ENCODE measurements at regions not wholly inside any gene's neighbourhood (a gene's known extent, or its start where the extent isn't known, plus 50 kb on each side); places are given as distances from the start of the nearest gene placed in this dataset.

DNA sequence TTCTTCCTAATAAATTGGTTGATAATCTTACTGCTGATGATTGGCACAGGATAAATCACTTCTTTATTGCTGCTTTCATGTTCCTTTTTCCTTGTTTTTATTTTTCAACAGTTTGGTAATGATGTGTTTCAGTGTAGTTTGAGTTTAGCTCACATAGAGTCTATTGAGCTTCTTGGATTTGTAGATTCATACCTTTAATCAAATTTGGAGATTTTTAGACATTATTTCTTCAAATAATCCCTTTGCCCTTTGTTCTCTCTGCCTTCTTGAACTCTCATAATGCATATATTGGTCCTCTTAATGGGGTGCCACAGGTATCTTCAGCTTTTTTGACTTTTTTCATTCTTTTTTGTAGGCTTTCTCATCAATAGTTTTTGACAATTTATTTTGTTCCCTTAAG is 275.3 kb downstream of the TLE4 start:
- peaks cover 3 to 6% (median 6%) of the 10 kb centered on the region in 3 donors for H3K27me3 Mint-ChIP-seq
- no peak for DNase-seq
- H3K27ac Mint-ChIP-seq = no peak overlapping the region
- H3K4me1 Mint-ChIP-seq = no peaks in the 10 kb centered on the region
- ATAC-seq (ENCODE audit: low read depth in 2 of 2) = no peak
- peaks cover 4 to 26% (median 20%) of the 10 kb centered on the region in 7 donors for H3K9me3 Mint-ChIP-seq
- H3K4me3 Mint-ChIP-seq = no peak overlapping the region
- peaks cover 15% of the 10 kb centered on the region in 2 donors for H3K36me3 Mint-ChIP-seq

DNA sequence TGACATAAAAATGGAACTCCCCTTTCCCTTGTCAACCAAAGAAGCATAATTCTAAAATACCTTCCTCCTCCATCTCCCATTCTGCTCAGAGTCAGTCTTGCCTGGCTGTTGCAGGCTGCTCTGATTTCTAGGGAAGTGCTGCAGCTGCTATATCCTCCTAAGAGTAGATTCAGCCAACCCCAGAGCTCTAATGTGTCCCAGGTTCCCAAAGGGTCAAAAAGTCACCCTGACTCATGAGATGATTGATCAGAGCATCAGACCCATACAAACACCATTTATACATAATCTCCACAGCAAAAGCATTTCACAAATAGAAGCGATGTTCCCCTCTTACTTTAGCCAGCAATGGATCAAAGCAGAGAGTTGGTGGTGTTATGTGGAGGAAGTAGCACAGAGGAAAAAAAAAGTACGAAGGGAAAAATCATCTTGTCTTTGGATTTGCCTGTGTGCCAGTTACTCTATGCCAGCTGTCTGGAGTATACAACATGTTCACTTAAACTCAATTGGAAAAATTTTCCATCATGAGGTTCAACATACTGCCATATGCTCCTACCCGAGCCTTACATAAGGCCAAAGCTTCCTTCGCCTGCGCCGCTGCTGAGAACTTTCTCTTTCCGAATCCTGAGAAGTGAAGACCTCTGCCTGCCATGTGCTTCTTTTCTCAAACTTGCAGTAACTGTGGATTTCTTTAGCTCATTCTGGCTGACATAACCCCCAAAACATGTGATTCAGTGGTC is 258.0 kb downstream of the TLE4 start:
- H3K9me3 Mint-ChIP-seq = peaks cover 0 to 5% (median 0%) of the 10 kb centered on the region in 7 donors

DNA sequence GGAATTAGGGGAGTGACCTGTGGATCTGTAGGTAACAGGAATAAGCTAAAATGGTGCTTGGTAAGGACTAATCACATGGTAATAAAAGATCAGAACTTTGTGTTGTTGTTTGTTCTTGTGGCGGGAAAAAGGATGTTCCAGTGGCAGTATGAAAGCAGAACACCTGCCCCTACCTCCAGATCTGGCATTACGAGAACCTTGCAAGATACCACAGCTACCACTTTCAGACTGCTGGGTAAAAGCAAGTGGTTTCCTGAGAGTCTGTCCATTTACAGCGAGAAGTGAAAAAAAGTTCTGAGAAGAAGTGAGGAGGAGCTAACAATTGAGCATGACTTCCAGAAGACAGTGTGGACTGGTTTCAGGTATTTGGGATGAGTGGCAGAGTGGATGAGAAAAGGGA is 252.5 kb downstream of the TLE4 start:
- Mint-ChIP-seq H3K4me3 (no peak overlapping the region), H3K27ac (peak overlapping the region in 2 of 6 donors; percentile 19 to 26), H3K4me1 (peaks cover 20 to 36% (median 21%) of the 10 kb centered on the region in 3 donors), H3K27me3 (peaks cover 26 to 46% (median 43%) of the 10 kb centered on the region in 3 donors), H3K9me3 (peaks cover 0 to 10% (median 0%) of the 10 kb centered on the region in 7 donors), H3K36me3 (peaks cover 0 to 23% of the 10 kb centered on the region in 2 donors)
- ATAC-seq (ENCODE audit: low read depth in 2 of 2) = no peak
- no peak for DNase-seq

More for the DNA sequence above, 258.0 kb downstream of the TLE4 start:
- H3K4me3 Mint-ChIP-seq = no peak overlapping the region
- ATAC-seq (ENCODE audit: low read depth in 2 of 2) (no peak), DNase-seq (no peak)
- no peak overlapping the region for H3K27ac Mint-ChIP-seq
- peaks cover 2 to 7% (median 5%) of the 10 kb centered on the region in 3 donors for H3K4me1 Mint-ChIP-seq
- H3K27me3 Mint-ChIP-seq = peaks cover 1 to 10% (median 4%) of the 10 kb centered on the region in 3 donors
- H3K36me3 Mint-ChIP-seq = peaks cover 0 to 8% of the 10 kb centered on the region in 2 donors

DNA sequence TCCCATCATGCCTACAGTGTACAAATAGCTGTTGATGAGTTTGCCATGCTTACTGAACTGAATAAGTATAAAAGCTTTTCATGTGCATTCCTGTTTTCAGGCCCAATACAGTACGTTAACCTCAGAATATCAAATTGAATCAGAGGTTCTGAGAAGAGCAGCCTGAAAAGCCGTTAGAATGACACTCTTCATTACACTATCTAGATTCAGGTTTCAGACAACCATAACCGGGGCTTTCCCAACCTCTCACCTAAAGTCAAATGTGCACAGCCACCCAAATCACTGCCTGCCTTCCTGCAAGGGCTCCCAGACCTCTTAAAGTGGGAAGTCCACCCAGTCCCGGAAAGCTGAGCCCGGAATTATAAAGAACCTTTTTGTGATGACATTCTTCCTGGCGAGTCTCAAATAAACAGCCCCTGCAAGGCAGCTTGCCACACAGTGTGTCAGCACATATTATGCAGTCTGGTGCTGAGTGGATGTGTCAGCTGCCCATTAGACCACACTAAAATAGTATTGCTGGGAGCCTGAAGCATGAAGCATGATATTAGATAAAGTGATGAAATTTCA is 245.8 kb downstream of the TLE4 start:
- Mint-ChIP-seq H3K9me3 (peaks cover 0 to 2% (median 0%) of the 10 kb centered on the region in 7 donors), H3K36me3 (peaks cover 0 to 9% of the 10 kb centered on the region in 2 donors), H3K27me3 (peaks cover 14 to 26% (median 21%) of the 10 kb centered on the region in 3 donors), H3K4me1 (peaks cover 30 to 57% (median 47%) of the 10 kb centered on the region in 3 donors), H3K4me3 (peak overlapping the region in 2 of 8 donors; percentile 11 to 13), H3K27ac (no peak overlapping the region)
- DNase-seq (no peak), ATAC-seq (ENCODE audit: low read depth in 2 of 2) (peak; percentile 44 to 54)

DNA sequence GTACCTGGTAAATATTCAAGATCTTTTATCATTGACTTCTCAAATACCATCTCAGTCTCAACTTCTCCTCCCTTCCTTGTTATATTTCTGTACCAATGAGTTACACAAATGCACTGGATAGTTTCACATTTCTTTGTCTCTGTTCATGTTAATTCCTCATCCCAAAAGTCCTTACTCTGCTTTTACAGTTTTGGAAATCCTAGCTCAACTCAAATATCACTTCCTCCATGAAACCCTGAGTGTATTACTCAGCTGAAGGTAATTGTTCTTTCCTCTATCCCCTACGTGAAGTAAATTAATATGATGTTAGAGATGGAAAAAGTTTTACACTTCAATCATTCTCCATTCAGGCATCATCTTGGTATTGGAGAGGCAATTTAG is 241.5 kb downstream of the TLE4 start:
- H3K36me3 Mint-ChIP-seq = no peaks in the 10 kb centered on the region
- peaks cover 0 to 7% (median 0%) of the 10 kb centered on the region in 3 donors for H3K27me3 Mint-ChIP-seq
- H3K27ac Mint-ChIP-seq = peak overlapping the region in 4 of 6 donors; percentile 8 to 86 (median 36)
- H3K4me3 Mint-ChIP-seq = peak overlapping the region; percentile 55 to 82 (median 74)
- DNase-seq (no peak), ATAC-seq (ENCODE audit: low read depth in 2 of 2) (no peak)
- peaks cover 35 to 72% (median 46%) of the 10 kb centered on the region in 3 donors for H3K4me1 Mint-ChIP-seq
- no peaks in the 10 kb centered on the region for H3K9me3 Mint-ChIP-seq

DNA sequence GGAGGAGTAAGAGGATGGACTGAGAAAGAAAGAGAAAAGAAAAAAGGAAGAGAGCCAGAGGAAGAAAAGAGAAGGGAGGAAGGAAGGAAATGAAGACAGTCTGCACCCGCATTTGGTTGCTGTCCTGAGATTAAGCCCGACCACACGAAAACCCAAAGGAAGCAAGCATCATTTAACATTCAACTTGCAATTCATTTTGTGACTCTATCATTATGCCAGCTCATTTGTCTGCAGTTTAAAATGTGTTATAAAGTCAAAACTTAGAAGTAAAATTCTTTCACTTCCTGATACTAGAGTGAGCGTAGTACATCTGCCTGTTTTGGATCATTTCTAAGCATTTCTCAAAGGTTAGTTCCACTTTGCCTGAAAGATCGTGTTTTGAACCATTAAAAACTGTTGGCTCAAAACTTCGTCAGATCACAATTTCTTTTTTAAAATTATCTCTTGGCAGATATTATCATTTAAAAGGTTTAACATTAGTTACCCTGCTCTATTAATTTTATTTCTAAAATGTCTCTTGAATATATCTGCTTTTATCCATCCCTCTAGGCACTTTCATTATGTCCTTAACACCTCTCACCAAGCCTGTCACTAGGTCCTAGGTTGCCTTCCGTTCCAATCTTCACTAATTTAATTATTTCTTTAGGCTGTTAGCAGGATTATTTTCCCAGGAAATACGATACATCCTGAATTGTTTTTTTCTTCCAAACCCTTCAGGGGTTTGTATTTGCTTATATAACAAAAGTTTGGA is 240.9 kb downstream of the TLE4 start:
- peaks cover 32 to 67% (median 43%) of the 10 kb centered on the region in 3 donors for H3K4me1 Mint-ChIP-seq
- H3K9me3 Mint-ChIP-seq = no peaks in the 10 kb centered on the region
- no peaks in the 10 kb centered on the region for H3K36me3 Mint-ChIP-seq
- H3K27me3 Mint-ChIP-seq = peaks cover 0 to 4% (median 0%) of the 10 kb centered on the region in 3 donors
- peak; percentile 87 to 88 for ATAC-seq (ENCODE audit: low read depth in 2 of 2)
- H3K27ac Mint-ChIP-seq = peak overlapping the region in 5 of 6 donors; percentile 3 to 86 (median 15)
- peak; percentile 72 for DNase-seq
- peak overlapping the region; percentile 55 to 82 (median 74) for H3K4me3 Mint-ChIP-seq

DNA sequence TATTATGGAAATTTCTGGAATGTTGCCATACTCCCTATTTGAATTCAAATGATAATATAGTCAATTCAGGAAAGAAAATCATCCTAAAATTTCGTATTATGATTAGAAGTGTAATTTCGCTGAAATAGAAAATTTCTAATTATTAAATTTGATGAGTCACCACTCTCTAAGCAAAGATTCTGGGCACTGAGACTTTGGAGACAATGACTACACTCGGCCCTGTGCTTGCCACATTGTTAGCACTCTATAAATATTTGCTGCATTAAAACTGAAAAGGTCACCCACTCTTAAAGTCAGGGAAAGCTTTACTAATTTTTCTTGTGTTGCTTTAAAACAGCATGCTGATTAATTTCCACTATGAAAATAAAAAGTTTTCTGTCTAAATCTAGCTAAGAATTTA is 240.3 kb downstream of the TLE4 start:
- H3K9me3 Mint-ChIP-seq = no peaks in the 10 kb centered on the region
- DNase-seq (no peak), ATAC-seq (ENCODE audit: low read depth in 2 of 2) (peak; percentile 4 to 5)
- H3K4me3 Mint-ChIP-seq = peak overlapping the region; percentile 55 to 82 (median 74)
- H3K27ac Mint-ChIP-seq = peak overlapping the region in 4 of 6 donors; percentile 8 to 86 (median 30)
- no peaks in the 10 kb centered on the region for H3K36me3 Mint-ChIP-seq
- peaks cover 27 to 63% (median 38%) of the 10 kb centered on the region in 3 donors for H3K4me1 Mint-ChIP-seq
- no peaks in the 10 kb centered on the region for H3K27me3 Mint-ChIP-seq

DNA sequence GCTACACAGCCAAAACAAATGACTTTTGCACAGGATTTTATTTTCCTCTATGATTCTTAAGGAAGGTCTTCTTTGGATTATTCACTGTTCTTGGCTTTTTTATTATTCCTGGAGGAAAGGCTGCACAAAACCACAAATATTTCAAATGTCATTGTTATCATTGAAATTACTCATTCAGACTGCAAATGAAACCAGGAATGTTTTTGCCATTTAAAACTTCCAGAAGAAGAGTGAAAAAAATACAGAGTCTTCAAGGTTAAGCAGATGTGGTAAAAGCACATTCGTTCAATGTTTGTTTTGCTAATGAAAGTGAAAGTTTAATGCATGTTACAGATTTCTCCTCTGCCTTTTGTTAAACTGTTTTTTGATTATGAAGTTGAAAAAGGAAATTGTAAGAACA is 238.2 kb downstream of the TLE4 start:
- no peaks in the 10 kb centered on the region for H3K27me3 Mint-ChIP-seq
- no peak overlapping the region for H3K27ac Mint-ChIP-seq
- H3K36me3 Mint-ChIP-seq = no peaks in the 10 kb centered on the region
- ATAC-seq (ENCODE audit: low read depth in 2 of 2) (no peak), DNase-seq (no peak)
- peak overlapping the region in 1 of 8 donors; percentile 26 for H3K4me3 Mint-ChIP-seq
- peaks cover 20 to 50% (median 32%) of the 10 kb centered on the region in 3 donors for H3K4me1 Mint-ChIP-seq
- H3K9me3 Mint-ChIP-seq = no peaks in the 10 kb centered on the region

DNA sequence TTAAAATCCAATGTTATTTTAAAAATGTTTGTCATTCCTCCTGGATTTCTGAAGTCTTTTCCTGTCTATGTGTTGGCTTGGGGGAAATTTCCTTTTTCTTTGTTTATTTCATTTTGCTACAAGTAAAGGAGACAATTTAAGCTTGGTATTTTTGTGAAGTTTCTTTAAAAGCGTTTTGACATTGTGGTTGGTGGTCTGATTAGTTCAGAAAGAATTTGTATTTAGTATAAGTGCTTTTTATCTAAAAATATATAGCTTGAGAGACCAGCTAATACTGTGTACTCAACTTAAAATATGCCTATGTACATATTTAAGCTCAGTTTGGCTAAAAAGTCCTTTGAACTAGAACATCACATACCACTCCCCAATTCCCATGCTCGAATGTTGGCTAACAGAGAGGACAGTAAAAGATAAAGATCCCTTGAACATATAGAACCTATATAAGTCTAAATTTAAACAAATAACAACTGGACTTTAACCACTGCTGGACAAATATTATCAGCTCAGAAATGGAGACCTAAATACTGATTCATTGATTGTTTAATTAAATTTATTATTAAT is 237.6 kb downstream of the TLE4 start:
- DNase-seq = no peak
- Mint-ChIP-seq H3K27ac (no peak overlapping the region), H3K27me3 (no peaks in the 10 kb centered on the region), H3K9me3 (no peaks in the 10 kb centered on the region), H3K4me1 (peaks cover 20 to 45% (median 32%) of the 10 kb centered on the region in 3 donors), H3K4me3 (no peak overlapping the region), H3K36me3 (no peaks in the 10 kb centered on the region)
- no peak for ATAC-seq (ENCODE audit: low read depth in 2 of 2)

DNA sequence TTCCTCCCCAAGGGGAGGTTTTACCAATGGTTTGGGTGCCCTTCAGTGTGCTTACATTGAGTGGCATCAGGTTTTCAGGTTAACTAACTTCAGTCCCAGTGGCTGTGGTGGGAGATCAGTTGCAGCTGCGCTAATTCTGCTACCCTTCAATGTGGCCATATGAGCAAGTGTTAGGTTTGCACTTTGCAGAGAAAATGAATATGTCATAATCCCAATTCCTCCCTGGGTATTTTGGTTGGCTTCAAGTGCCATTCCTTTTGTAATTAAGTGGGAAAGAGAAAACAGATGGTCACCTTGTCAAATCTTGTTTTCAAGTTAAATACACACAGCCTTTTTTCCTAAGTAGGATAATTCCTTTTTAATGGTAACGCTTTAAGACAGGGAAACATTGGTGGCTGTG is 236.2 kb downstream of the TLE4 start:
- DNase-seq (no peak), ATAC-seq (ENCODE audit: low read depth in 2 of 2) (no peak)
- Mint-ChIP-seq H3K4me3 (no peak overlapping the region), H3K27me3 (no peaks in the 10 kb centered on the region), H3K36me3 (no peaks in the 10 kb centered on the region), H3K9me3 (no peaks in the 10 kb centered on the region), H3K4me1 (peaks cover 10 to 30% (median 21%) of the 10 kb centered on the region in 3 donors), H3K27ac (no peak overlapping the region)

DNA sequence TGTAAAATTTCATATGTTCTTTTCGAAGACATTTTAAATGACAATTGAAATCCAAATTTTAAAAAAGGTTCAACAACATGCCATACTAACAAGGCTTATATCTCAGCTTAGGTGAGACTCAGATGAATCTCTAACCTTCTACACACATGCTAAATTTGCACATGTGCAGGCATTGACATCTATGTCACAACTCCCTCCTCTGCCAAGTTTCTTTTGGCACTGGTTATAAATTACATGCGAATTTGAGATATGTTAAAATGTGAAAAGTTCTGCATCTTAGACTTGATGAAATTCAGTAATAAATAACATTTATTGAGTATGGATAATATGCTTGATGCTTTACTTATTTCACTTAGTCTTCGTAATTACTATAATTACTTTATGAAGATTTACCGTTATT is 234.3 kb downstream of the TLE4 start:
- no peak for ATAC-seq (ENCODE audit: low read depth in 2 of 2)
- H3K27ac Mint-ChIP-seq = no peak overlapping the region
- H3K27me3 Mint-ChIP-seq = no peaks in the 10 kb centered on the region
- no peaks in the 10 kb centered on the region for H3K9me3 Mint-ChIP-seq
- peaks cover 0 to 13% (median 6%) of the 10 kb centered on the region in 3 donors for H3K4me1 Mint-ChIP-seq
- no peak for DNase-seq
- no peaks in the 10 kb centered on the region for H3K36me3 Mint-ChIP-seq
- no peak overlapping the region for H3K4me3 Mint-ChIP-seq

DNA sequence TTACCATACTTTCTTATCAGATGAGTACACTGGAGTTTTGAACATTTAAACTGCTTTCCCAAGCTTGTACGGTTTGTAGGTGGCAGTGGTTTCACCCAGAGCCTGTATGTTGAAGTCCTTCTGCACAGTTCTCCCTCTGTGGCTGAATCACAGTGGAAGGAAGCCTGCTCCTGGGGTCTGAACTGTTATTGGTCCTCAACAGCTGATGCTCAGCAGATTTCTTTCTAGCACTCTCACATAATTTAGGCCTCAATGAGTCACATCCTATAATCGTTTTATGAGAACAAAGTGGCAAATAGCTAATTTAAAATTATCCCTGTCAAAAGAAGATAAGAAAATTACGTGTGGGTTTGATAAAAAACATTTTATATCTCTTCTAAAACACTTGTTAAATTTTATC is 229.7 kb downstream of the TLE4 start:
- Mint-ChIP-seq H3K4me3 (no peak overlapping the region), H3K27me3 (no peaks in the 10 kb centered on the region), H3K36me3 (no peaks in the 10 kb centered on the region), H3K27ac (no peak overlapping the region), H3K4me1 (no peaks in the 10 kb centered on the region), H3K9me3 (no peaks in the 10 kb centered on the region)
- DNase-seq = no peak
- no peak for ATAC-seq (ENCODE audit: low read depth in 2 of 2)

DNA sequence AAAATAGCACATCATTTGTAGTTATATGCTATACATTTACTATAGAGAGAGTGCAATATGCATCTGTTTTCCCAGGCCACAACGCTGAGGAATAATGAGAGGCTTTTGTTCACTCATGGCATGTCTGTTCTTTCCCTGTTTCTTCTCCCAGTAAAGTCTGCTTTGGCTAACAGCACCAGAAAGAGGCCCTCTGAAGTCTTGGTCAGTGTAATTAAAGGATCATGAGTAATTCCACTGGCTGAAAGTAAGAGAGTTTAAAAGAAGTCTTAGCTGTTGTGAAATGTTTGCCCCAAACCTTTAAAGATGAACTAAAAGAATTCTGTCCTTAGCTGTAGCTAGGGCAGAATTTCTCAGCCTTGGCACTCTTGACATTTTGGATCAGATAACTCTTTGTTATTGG is 228.8 kb downstream of the TLE4 start:
- H3K9me3 Mint-ChIP-seq = no peaks in the 10 kb centered on the region

More for the DNA sequence above, 228.8 kb downstream of the TLE4 start:
- H3K27me3 Mint-ChIP-seq = no peaks in the 10 kb centered on the region
- DNase-seq (no peak), ATAC-seq (ENCODE audit: low read depth in 2 of 2) (no peak)
- no peak overlapping the region for H3K4me3 Mint-ChIP-seq
- no peaks in the 10 kb centered on the region for H3K4me1 Mint-ChIP-seq
- H3K36me3 Mint-ChIP-seq = no peaks in the 10 kb centered on the region
- H3K27ac Mint-ChIP-seq = no peak overlapping the region

All from naive B cell (primary cell).